Calu3 (cell line): ENCODE measurements at regions not wholly inside any gene's neighbourhood (a gene's known extent, or its start where the extent isn't known, plus 50 kb on each side); places are given as distances from the start of the nearest gene placed in this dataset.

Source experiments
- BruUV-seq: library from RNA; stranded (reverse); fragments of 400-500 nt; replicated peaks from 2 replicates; lab custom pipeline; 2021; lab: Mats Ljungman, UMichigan
- CTCF ChIA-PET: fragments of 300-600 bp; sonication (Branson Sonifier 250); formaldehyde crosslinking; loops from one replicate; lab custom pipeline; 2022; ENCODE audit warnings: antibody characterized with exemption; lab: Charles Lee
- DNase-seq: peaks from one replicate; pipeline ENCODE4 v3.0.0; 2022
- H3K27ac Mint-ChIP-seq: one replicate; pipeline ENCODE4 v1.8.0; 2022; ENCODE audit warnings: mixed read lengths; ENCODE audit not compliant: unreplicated experiment
- H3K27me3 Mint-ChIP-seq: one replicate; pipeline ENCODE4 v1.8.0; 2022; ENCODE audit warnings: mixed read lengths; ENCODE audit not compliant: unreplicated experiment
- H3K36me3 Mint-ChIP-seq: one replicate; pipeline ENCODE4 v1.8.0; 2022; ENCODE audit warnings: mild to moderate bottlenecking, moderate library complexity, mixed read lengths; ENCODE audit not compliant: insufficient read depth, unreplicated experiment
- H3K4me1 Mint-ChIP-seq: one replicate; pipeline ENCODE4 v1.8.0; 2022; ENCODE audit warnings: mild to moderate bottlenecking, low read depth, mixed read lengths; ENCODE audit not compliant: unreplicated experiment
- H3K4me3 Mint-ChIP-seq: one replicate; pipeline ENCODE4 v1.8.0; 2022; ENCODE audit warnings: mild to moderate bottlenecking, low read depth, moderate library complexity, mixed read lengths; ENCODE audit not compliant: unreplicated experiment
- H3K9me3 Mint-ChIP-seq: one replicate; pipeline ENCODE4 v1.8.0; 2022; ENCODE audit warnings: low read depth, mixed read lengths; ENCODE audit not compliant: unreplicated experiment
- CTCF ChIP-seq: fragments of 200-600 bp; IDR thresholded peaks from one replicate; pipeline ENCODE4 v1.8.0; 2022; ENCODE audit warnings: antibody characterized with exemption; ENCODE audit not compliant: unreplicated experiment
- intact Hi-C: fragments of 100-400 bp; cut with micrococcal nuclease; formaldehyde crosslinking; loops from one replicate; pipeline ENCODE4 v1.10.0; 2022; ENCODE audit not compliant: unreplicated experiment

GRCh38 chr19:29337029-29337428, 124.1 kb upstream of the UQCRFS1 start:
- H3K27me3 Mint-ChIP-seq, result no peaks in the 10 kb centered on the region
- no peaks in the 10 kb centered on the region for H3K4me1 Mint-ChIP-seq
- H3K27ac Mint-ChIP-seq, result no peak overlapping the region
- CTCF ChIA-PET, result no interaction called here
- DNase-seq, result no peak
- no peak overlapping the region for H3K4me3 Mint-ChIP-seq
- H3K36me3 Mint-ChIP-seq, result no peaks in the 10 kb centered on the region
- BruUV-seq, result no TSS peak
- H3K9me3 Mint-ChIP-seq, result peaks cover 5% of the 10 kb centered on the region
- intact Hi-C loops, result no loop called here
- no peak for TF ChIP-seq CTCF

GRCh38 chr19:29338480-29338879, 125.5 kb upstream of the UQCRFS1 start:
- no peak for DNase-seq
- H3K36me3 Mint-ChIP-seq, result no peaks in the 10 kb centered on the region
- CTCF ChIA-PET, result no interaction called here
- H3K4me1 Mint-ChIP-seq, result no peaks in the 10 kb centered on the region
- no peak overlapping the region for H3K4me3 Mint-ChIP-seq
- H3K9me3 Mint-ChIP-seq, result peaks cover 5% of the 10 kb centered on the region
- no peaks in the 10 kb centered on the region for H3K27me3 Mint-ChIP-seq
- H3K27ac Mint-ChIP-seq, result no peak overlapping the region
- intact Hi-C loops, result no loop called here
- BruUV-seq, result no TSS peak
- TF ChIP-seq CTCF, result no peak

- CTCF ChIA-PET, result no interaction called here
- Mint-ChIP-seq H3K9me3 (peaks cover 4% of the 10 kb centered on the region), H3K36me3 (no peaks in the 10 kb centered on the region), H3K27me3 (no peaks in the 10 kb centered on the region), H3K4me1 (no peaks in the 10 kb centered on the region), H3K27ac (no peak overlapping the region), H3K4me3 (no peak overlapping the region)
- TF ChIP-seq CTCF, result no peak
- DNase-seq, result no peak
- intact Hi-C loops, result no loop called here
- no TSS peak for BruUV-seq
These were observed 129.8 kb upstream of the UQCRFS1 start for GRCh38 chr19:29342721-29343120.

GRCh38 chr19:29364224-29364726, 151.3 kb upstream of the UQCRFS1 start:
- no peaks in the 10 kb centered on the region for H3K9me3 Mint-ChIP-seq
- no peak for DNase-seq
- peaks cover 43% of the 10 kb centered on the region for H3K27me3 Mint-ChIP-seq
- TF ChIP-seq CTCF, result no peak
- no TSS peak for BruUV-seq
- H3K4me3 Mint-ChIP-seq, result no peak overlapping the region
- no peaks in the 10 kb centered on the region for H3K36me3 Mint-ChIP-seq
- intact Hi-C loops, result no loop called here
- no peaks in the 10 kb centered on the region for H3K4me1 Mint-ChIP-seq
- no peak overlapping the region for H3K27ac Mint-ChIP-seq
- CTCF ChIA-PET, result no interaction called here
